ENCODE measurements at regions not wholly inside any gene's neighbourhood (a gene's known extent, or its start where the extent isn't known, plus 50 kb on each side); places are given as distances from the start of the nearest gene placed in this dataset.

- BruUV-seq (replicated peaks): no TSS peak
- TF ChIP-seq MXD3 (CRISPR knock-in tag; IDR thresholded peaks at IDR 0.05) (no peak), DNMT3B (CRISPR knock-in tag; conservative IDR thresholded peaks at IDR 0.05) (no peak), RFX1 (IDR thresholded peaks at IDR 0.05) (no peak)
- POLR2A ChIA-PET: no interaction called here
- Histone ChIP-seq H3K36me3 (replicated peaks in 1 of 2; ENCODE audit: control insufficient read depth in 1 of 2, insufficient read depth in 2 of 2, low read length in 2 of 2) (no peaks in the 10 kb centered on the region), H3K9ac (ENCODE audit: insufficient read depth, low read depth, low read length) (no peak overlapping the region), H4K20me1 (ENCODE audit: insufficient read depth, low read length) (no peaks in the 10 kb centered on the region), H3K27ac (ENCODE audit: extremely low read length, insufficient read depth, low read length) (no peak overlapping the region), H3K9me3 (ENCODE audit: low read length) (no peaks in the 10 kb centered on the region), H3K4me3 (replicated peaks in 1 of 3; ENCODE audit: insufficient read depth in 1 of 3, low read depth in 2 of 3, low read length in 3 of 3) (no peak overlapping the region), H3K27me3 (ENCODE audit: control insufficient read depth in 1 of 2, insufficient read depth in 2 of 2, low read length in 2 of 2) (peaks cover 0 to 12% of the 10 kb centered on the region in 2 experiments; a peak in 4 of 5 replicates), H3K79me2 (ENCODE audit: insufficient read depth, low read length) (no peaks in the 10 kb centered on the region), H3K4me2 (ENCODE audit: low read depth, low read length) (no peak overlapping the region), H2AFZ (ENCODE audit: low read length) (no peak overlapping the region), H3K4me1 (ENCODE audit: insufficient read depth, low read length) (no peaks in the 10 kb centered on the region)
- FAIRE-seq: no peak
- intact Hi-C loops (cut with micrococcal nuclease; ENCODE audit: unreplicated experiment) (no loop called here), in situ Hi-C loops (cut with HindIII; ENCODE audit: extremely low pct_ligation_motif_present, low pct_unique_long_range_greater_than_20kb) (no loop called here)
- no peak for DNase-seq (ENCODE audit: low spot score)
- no peak for ATAC-seq
- CTCF ChIA-PET (ENCODE audit: low intra/inter-chr PET ratio, low total read pairs): no interaction called here
- WGBS (ENCODE audit: low lambda C conversion rate): 28% methylated on average over 4 of the region's 4 CpGs
Observed at GRCh38 chr11:32216749-32217148, 125.9 kb downstream of the RCN1 start.

- H3K9me3 ChIP-seq (ENCODE audit: low read length): no peaks in the 10 kb centered on the region
- CTCF ChIA-PET (ENCODE audit: low intra/inter-chr PET ratio, low total read pairs): interaction anchor here (0.6 kb wide), 1 partner anchor 182 kb away, joined by 3 read pairs; no protein-coding TSS in a partner anchor
- H3K4me2 ChIP-seq (ENCODE audit: low read depth, low read length): no peak overlapping the region
- WGBS (ENCODE audit: low lambda C conversion rate): 26% methylated on average over 7 of the region's 7 CpGs
- no peak overlapping the region for H3K4me3 ChIP-seq (replicated peaks in 1 of 3; ENCODE audit: insufficient read depth in 1 of 3, low read depth in 2 of 3, low read length in 3 of 3)
- H3K9ac ChIP-seq (ENCODE audit: insufficient read depth, low read depth, low read length): no peak overlapping the region
- no peaks in the 10 kb centered on the region for H3K36me3 ChIP-seq (replicated peaks in 1 of 2; ENCODE audit: control insufficient read depth in 1 of 2, insufficient read depth in 2 of 2, low read length in 2 of 2)
- intact Hi-C loops (cut with micrococcal nuclease; ENCODE audit: unreplicated experiment) (no loop called here), in situ Hi-C loops (cut with HindIII; ENCODE audit: extremely low pct_ligation_motif_present, low pct_unique_long_range_greater_than_20kb) (no loop called here)
- BruUV-seq (replicated peaks): no TSS peak
- H3K27ac ChIP-seq (ENCODE audit: extremely low read length, insufficient read depth, low read length): no peak overlapping the region
- POLR2A ChIA-PET: no interaction called here
- H2AFZ ChIP-seq (ENCODE audit: low read length): no peak overlapping the region
- FAIRE-seq (no peak), ATAC-seq (no peak), DNase-seq (ENCODE audit: low spot score) (no peak)
- no peaks in the 10 kb centered on the region for H4K20me1 ChIP-seq (ENCODE audit: insufficient read depth, low read length)
- no peaks in the 10 kb centered on the region for H3K4me1 ChIP-seq (ENCODE audit: insufficient read depth, low read length)
- TF ChIP-seq ZNF790 (CRISPR knock-in tag; IDR thresholded peaks at IDR 0.05; ENCODE audit: borderline replicate concordance) (no peak), ZNF616 (CRISPR knock-in tag; IDR thresholded peaks at IDR 0.05; ENCODE audit: low read depth) (no peak), JUND (CRISPR knock-in tag; IDR thresholded peaks at IDR 0.05) (no peak), WIZ (CRISPR knock-in tag; IDR thresholded peaks at IDR 0.05) (no peak)
- peaks cover 0 to 15% of the 10 kb centered on the region in 2 experiments; a peak in 4 of 5 replicates for H3K27me3 ChIP-seq (ENCODE audit: control insufficient read depth in 1 of 2, insufficient read depth in 2 of 2, low read length in 2 of 2)
- no peaks in the 10 kb centered on the region for H3K79me2 ChIP-seq (ENCODE audit: insufficient read depth, low read length)
Observed at GRCh38 chr11:32219320-32219719, 128.4 kb downstream of the RCN1 start.
